CD4-positive, alpha-beta T cell treated with Interleukin-4 for 1 hour (primary cell): ENCODE measurements at regions not wholly inside any gene's neighbourhood (a gene's known extent, or its start where the extent isn't known, plus 50 kb on each side); places are given as distances from the start of the nearest gene placed in this dataset.
A peak's percentile ranks its signal among the peaks of the same experiment; 100 is the strongest.

ENCODE experiments used
- DNase-seq, 2 donors: peaks; one replicate each; pipeline ENCODE4 v3.0.0-alpha.2; 2020 to 2022

GRCh38 chr1:110816945-110817344 lies 56.0 kb upstream of the CD53 start:
- no peak for DNase-seq

GRCh38 chr1:110811529-110811928 lies 61.4 kb upstream of the CD53 start:
- no peak for DNase-seq

- no peak for DNase-seq
These were observed 72.9 kb upstream of the CD53 start for GRCh38 chr1:110800079-110800478.

GRCh38 chr1:110798691-110799256 lies 74.2 kb upstream of the CD53 start:
- no peak for DNase-seq

GRCh38 chr1:110788673-110789072 lies 84.3 kb upstream of the CD53 start:
- DNase-seq, result no peak

- DNase-seq, result peak; percentile 63 to 69
These were observed 85.4 kb upstream of the CD53 start for GRCh38 chr1:110787328-110788071.

- peak in 1 of 2 donors; percentile 27 for DNase-seq
These were observed 86.1 kb upstream of the CD53 start for GRCh38 chr1:110786802-110787327.

GRCh38 chr1:110785612-110786011 lies 87.3 kb upstream of the CD53 start:
- no peak for DNase-seq

- no peak for DNase-seq
These were observed 87.9 kb upstream of the CD53 start for GRCh38 chr1:110785055-110785454.

GRCh38 chr1:110783292-110783918 lies 89.5 kb upstream of the CD53 start:
- peak; percentile 78 to 83 for DNase-seq

GRCh38 chr1:110781525-110781924 lies 91.4 kb upstream of the CD53 start:
- no peak for DNase-seq

- peak; percentile 84 to 85 for DNase-seq
These were observed 92.1 kb upstream of the CD53 start for GRCh38 chr1:110780600-110781484.

- no peak for DNase-seq
These were observed 93.3 kb upstream of the CD53 start for GRCh38 chr1:110779636-110780035.

- no peak for DNase-seq
These were observed 94.1 kb upstream of the CD53 start for GRCh38 chr1:110778821-110779220.

GRCh38 chr1:110777228-110777627 lies 95.7 kb upstream of the CD53 start:
- DNase-seq, result no peak

GRCh38 chr1:110774398-110774797 lies 98.5 kb upstream of the CD53 start:
- no peak for DNase-seq

- no peak for DNase-seq
These were observed 99.1 kb upstream of the KCNA3 start for GRCh38 chr1:110773813-110774212.

GRCh38 chr1:110771245-110772022 lies 96.7 kb upstream of the KCNA3 start:
- no peak for DNase-seq

GRCh38 chr1:110770832-110771231 lies 96.1 kb upstream of the KCNA3 start:
- no peak for DNase-seq

- DNase-seq, result no peak
These were observed 93.9 kb upstream of the KCNA3 start for GRCh38 chr1:110768605-110769004.

GRCh38 chr1:110766336-110766647 lies 91.6 kb upstream of the KCNA3 start:
- no peak for DNase-seq

- DNase-seq, result peak; percentile 69 to 73
These were observed 91.0 kb upstream of the KCNA3 start for GRCh38 chr1:110765640-110766335.
